ENCODE measurements at regions not wholly inside any gene's neighbourhood (a gene's known extent, or its start where the extent isn't known, plus 50 kb on each side); places are given as distances from the start of the nearest gene placed in this dataset.
"Not testable (repeated sequence)": the region's sequence is repeated elsewhere in the genome, so short reads cannot be mapped to it uniquely, and the experiment has no call there.

- DNase-seq: no peak
Observed at GRCh38 chr2:241982706-241983570, 113.4 kb downstream of the RTP5 start.

DNA sequence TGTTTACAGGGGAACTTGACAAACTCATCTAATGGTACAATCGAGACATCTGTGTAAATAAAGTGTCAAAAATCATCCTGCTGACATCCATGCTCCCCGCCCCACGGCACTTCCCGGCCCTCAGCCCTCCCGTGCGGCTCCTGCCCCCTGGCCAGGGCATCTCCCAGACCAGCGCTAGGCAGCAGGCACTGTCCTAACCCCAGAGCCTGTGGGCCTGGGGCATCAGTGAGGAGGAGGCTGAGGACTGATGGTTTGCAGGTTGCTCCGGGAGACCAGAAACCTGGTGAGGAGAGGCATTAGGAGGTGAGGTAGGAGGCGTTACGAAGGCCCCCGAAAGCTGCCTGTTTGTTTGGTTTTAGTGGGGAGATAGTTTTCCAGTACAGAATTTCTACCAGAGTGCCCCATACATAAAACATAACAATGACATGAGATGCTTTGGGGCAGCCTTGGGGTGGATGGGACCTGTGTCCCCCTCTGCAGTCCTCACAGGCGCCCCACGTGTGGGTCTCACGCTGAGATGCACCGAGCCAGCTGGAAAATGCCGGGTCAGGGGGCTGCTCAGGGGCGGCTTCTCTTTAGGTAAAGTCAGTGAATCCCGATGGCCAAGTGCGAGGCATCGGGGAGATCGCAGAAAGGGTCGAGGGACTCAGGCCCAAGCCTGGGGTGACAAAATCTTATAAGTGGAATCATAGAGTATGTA lies 114.2 kb downstream of the RTP5 start:
- DNase-seq: no peak

DNA sequence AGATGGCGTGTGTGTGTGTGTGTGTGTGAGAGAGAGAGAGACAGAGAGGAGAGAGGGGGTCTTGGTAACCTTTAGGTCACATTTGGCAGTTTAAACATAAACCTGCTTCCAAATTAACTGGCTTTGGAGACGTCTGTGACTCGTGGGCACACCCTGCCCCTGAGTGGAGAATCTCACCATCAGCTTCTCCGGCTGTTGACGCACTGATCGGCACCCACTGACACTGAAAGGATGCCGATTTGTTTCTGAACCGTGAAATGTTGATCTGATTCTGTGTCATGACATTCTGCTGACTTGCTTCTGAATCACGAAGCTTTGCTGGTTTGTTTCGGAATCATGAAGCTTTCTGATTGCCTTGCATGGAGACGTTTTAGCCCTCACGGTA lies 114.7 kb downstream of the RTP5 start:
- no peak for DNase-seq

GRCh38 chr2:241984658-241985057 lies 115.1 kb downstream of the RTP5 start:
- no peak for DNase-seq

- DNase-seq: not testable (repeated sequence)
Observed at GRCh38 chr2:241985161-241985985, 115.8 kb downstream of the RTP5 start.

GRCh38 chr2:241985986-241986329 lies 116.4 kb downstream of the RTP5 start:
- no peak for DNase-seq

DNA sequence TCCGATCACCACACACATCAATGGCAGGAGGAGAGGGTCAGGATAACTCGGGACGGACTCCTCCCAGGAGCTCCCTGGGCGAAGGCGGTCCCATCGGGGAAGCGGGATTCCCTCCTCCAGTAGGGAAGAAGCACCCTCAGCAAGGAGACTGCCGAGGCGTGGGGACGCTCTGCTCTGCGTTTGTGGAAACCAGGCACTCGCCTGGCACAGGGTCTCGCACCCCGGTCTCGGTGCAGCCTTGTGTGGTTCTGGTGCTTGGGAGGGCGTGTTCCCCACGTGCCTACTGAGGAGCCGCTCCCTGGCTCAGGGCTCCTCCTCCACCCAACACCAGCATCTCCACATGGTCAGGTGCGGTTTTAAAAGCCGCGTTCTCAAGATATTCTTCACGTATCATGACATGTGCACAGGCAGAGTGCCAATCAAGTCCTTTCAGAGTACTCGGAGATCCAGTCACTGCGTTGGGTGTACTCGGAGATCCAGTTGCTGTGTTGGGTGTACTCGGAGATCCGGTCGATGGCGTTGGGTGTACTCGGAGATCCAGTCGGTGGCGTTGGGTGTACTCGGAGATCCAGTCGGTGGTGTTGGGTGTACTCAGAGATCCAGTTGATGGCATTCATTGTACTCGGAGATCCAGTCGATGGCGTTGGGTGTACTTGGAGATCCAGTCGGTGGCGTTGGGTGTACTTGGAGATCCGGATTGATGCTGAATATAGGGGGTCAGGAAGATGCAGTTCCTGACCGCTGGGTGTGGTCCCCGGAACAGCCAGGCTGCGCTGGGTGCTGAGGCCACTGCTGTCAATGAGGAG lies 117.5 kb downstream of the RTP5 start:
- DNase-seq: no peak

GRCh38 chr2:241987726-241988125 lies 118.2 kb downstream of the RTP5 start:
- DNase-seq: no peak

DNA sequence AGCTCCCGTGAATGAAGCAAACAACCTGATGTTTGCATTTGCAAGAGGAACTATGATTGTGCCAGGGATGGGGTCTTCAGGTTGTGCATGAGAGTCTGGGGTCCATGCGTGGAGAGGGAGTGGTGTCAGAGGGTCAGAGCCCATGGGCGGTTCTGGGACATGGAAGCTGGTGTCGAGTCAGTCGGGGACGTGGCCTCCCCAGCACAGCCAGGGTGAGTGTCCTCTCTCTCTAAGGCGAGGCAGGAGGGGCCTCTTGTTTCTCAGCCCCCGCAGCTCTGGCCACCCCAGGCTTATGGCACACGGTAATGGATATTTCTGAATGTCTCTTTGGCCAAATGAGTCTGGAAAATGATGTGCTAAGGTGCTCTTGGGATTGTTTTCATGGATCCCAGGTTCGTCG lies 118.6 kb downstream of the RTP5 start:
- DNase-seq: no peak

- DNase-seq: no peak
Observed at GRCh38 chr2:241989074-241989473, 119.5 kb downstream of the RTP5 start.

GRCh38 chr2:241990466-241990865 lies 120.9 kb downstream of the RTP5 start:
- no peak for DNase-seq

- DNase-seq: no peak
Observed at GRCh38 chr2:241991299-241991698, 121.8 kb downstream of the RTP5 start.

DNA sequence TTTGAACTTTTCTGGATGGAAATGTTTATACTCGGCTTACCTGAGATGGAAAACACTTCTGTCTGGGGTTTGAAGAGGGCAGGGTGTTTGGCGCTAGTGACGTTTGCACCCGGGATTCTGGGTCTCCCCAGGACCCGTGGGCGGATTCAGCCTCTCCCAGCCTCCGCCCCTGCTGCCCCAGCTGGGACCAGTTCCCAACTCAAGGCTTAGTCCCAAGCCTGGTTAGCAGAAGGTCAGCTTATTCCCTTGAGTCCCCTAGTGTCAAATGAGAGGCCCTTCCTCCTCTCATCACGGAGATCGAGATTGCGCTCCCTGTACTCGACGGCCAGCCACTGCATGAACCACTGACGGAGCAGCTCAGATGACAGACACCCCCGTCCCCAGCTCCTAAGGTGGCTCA lies 123.2 kb downstream of the RTP5 start:
- DNase-seq: no peak

DNA sequence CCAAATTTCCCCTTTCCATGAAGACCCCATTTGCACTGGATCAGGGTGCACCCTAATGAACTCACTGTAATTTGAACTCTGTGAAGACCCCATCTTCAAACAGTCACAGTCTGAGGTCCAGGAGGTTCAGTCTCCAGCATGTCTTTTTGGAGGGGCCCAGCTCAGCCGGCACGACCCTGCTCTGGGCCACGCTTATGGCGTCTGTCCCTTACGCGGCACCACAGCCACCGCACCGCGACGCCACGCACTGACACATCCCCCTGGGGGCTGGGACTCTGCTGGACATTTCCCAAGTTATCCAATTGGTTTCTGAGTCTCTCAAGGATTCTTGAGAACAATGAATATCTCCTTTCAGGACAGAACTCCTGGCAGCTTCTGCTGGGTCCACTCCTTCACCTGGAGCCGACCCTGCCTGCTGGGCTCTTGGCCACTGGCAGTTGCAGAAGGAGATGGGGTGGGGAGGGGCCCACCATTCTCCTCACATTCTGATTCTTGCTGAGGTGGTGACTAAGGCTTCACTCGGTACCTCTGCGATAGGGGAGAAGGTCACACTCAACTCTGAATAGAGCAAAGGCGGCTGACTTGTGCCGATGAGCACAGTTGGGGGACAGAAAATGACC lies 124.0 kb downstream of the RTP5 start:
- no peak for DNase-seq

DNA sequence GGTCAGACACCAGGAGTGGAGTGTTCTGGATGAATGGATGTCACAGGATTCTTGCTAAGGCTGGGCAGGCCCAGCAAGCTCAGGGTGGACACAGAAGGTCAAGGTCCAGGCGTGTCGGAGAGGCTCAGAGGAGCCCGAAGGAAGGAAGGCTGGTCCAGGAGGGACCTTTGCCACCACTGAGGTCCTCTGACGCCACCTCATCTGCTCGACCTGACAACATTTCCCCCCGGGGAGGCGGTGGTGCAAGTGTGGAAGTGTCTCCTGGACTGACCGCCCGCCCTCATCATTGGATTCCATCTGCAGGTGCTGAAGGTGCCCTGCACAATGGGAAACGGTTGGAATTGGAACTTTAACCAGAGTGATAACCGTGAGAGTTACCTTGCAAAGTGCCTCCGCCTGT lies 124.6 kb downstream of the RTP5 start:
- DNase-seq: no peak

- no peak for DNase-seq
Observed at GRCh38 chr2:241994556-241995213, 125.2 kb downstream of the RTP5 start.

- no peak for DNase-seq
Observed at GRCh38 chr2:241996100-241996499, 126.6 kb downstream of the RTP5 start.

DNA sequence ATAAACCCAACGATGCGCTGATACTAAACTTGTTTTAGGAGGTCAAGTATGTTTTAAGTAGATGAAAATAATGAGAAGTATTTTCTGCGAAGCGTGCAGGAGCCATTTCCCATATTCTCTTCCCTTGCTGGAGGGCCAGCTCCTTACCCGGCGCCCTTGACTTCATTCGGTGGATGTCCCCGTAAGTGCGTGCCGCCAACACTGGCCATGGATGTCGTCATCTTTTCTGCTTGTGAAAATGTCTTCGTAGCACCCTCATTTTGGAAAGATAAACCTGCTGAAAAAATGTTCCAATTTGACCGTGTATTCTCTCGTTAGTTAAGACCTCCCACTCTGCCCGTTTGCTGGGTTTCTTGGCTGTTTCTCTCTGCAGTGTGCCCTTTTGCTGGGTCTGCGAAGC lies 127.5 kb downstream of the RTP5 start:
- DNase-seq: no peak

DNA sequence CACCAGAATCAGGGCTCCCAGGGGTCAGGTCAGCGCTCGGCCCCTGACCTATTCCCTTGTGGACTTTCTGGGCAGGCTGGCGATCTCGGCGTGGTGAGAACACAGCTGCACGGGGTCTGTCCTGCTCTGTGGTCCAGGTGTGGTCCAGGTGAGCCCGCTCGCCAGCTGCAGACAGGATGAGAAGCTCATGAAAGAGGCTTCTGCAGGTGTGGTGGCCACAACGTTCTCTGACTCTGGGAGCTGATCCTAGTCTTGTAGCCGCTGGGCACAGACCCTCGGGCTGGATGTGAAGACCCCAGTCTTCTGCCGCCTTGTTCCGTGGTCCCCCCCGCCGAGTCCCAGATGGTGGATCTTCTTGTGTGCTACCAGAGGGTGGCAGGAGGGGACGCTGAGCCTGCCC lies 129.7 kb downstream of the RTP5 start:
- no peak for DNase-seq

DNA sequence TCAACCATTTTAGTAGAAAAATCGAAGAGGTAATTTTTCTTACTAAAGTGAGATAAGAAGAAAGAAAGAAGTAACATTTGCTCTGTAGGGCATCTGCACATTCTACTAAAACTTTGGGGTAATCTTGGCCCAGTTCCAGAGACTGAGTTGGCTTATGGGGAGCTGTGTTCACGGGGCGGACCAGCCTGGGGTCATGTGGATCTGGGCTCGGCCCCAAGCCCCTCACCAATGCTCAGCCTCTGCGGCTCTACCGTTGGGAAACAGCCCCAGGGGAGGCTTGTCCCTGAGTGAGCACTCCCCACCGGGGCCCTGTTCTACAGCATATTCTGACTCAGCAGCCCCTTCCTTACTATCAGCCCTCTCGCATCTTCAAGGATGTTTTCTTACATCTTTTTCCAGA lies 132.3 kb downstream of the RTP5 start:
- no peak for DNase-seq

DNA sequence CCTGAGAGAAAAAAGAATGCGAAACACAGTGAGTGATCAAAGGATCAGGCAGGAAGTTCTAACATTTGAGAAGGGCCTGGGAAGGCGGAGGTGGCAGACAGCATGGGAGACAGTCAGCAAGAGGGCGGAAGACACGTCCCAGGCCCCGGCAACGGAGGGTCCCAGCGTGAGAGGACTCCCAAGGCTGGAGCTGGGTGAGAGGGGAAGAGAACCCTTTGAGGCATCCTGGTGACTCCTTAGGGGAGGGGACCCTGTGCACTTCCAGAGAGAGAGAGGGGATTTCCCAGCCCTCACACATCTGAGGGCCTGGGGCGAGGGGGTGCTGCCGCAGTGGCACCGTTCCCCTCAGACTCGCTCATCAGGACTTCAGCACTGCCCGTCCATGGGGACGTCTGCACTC lies 133.4 kb downstream of the RTP5 start:
- DNase-seq: no peak

Measured in muscle of back (tissue), 3 donors.